Liver (tissue), 3 donors: ENCODE measurements at regions not wholly inside any gene's neighbourhood (a gene's known extent, or its start where the extent isn't known, plus 50 kb on each side); places are given as distances from the start of the nearest gene placed in this dataset.

Experiments
- ATF3 ChIP-seq: IDR thresholded peaks from 2 replicates; pipeline ENCODE4 v1.6.1; 2016; ENCODE audit warnings: antibody characterized with exemption
- CTCF ChIP-seq: fragments of 150-350 bp; IDR thresholded peaks from 2 replicates; pipeline ENCODE4 v1.5.1; 2017; ENCODE audit warnings: improper control_type of control experiment, low read depth, low read length; ENCODE audit not compliant: missing input control
- EGR1 ChIP-seq, 2 donors: IDR thresholded peaks; 2 replicates each; pipeline ENCODE4 v1.6.1; 2016 to 2018; ENCODE audit warnings: antibody characterized with exemption in 2 of 2, low read depth in 2 of 2
- MAX ChIP-seq: IDR thresholded peaks from 2 replicates; pipeline ENCODE4 v1.6.1; 2016; ENCODE audit warnings: antibody characterized with exemption
- REST ChIP-seq: IDR thresholded peaks from 2 replicates; pipeline ENCODE4 v1.6.1; 2016; ENCODE audit warnings: antibody characterized with exemption, mild to moderate bottlenecking
- SP1 ChIP-seq: IDR thresholded peaks from 2 replicates; pipeline ENCODE4 v1.6.1; 2018; ENCODE audit warnings: antibody characterized with exemption, mild to moderate bottlenecking
- TAF1 ChIP-seq: conservative IDR thresholded peaks from 2 replicates; pipeline ENCODE4 v1.6.1; 2016; ENCODE audit warnings: antibody characterized with exemption, mild to moderate bottlenecking
- YY1 ChIP-seq: IDR thresholded peaks from 2 replicates; pipeline ENCODE4 v1.6.1; 2016; ENCODE audit warnings: antibody characterized with exemption, mild to moderate bottlenecking
- ZBTB33 ChIP-seq: IDR thresholded peaks from 2 replicates; pipeline ENCODE4 v1.6.1; 2016; ENCODE audit warnings: antibody characterized with exemption
- donor health status: healthy.
- donor health status: healthy.

- TF ChIP-seq CTCF (no peak), ZBTB33 (no peak), MAX (no peak), REST (no peak), SP1 (no peak), YY1 (no peak), TAF1 (no peak), EGR1 (IDR thresholded peaks at IDR 0.05; ENCODE audit: low read depth in 2 of 2) (no peak), ATF3 (no peak)
Observed at GRCh38 chr4:155546451-155546850, 120.2 kb upstream of the GUCY1A1 start.
